Sciatic nerve (tissue), 2 donors: ENCODE measurements at regions not wholly inside any gene's neighbourhood (a gene's known extent, or its start where the extent isn't known, plus 50 kb on each side); places are given as distances from the start of the nearest gene placed in this dataset.

Experiments
- ATAC-seq: fragments of 200-7000 bp; cut with Tn5 transposase; one replicate; pipeline ENCODE4 v1.9.1; 2020; ENCODE audit warnings: mild to moderate bottlenecking, moderate library complexity
- DNase-seq: peaks from one replicate; pipeline ENCODE4 v3.0.0-alpha.2; 2020; ENCODE audit warnings: low spot score
- intact Hi-C: fragments of 100-400 bp; cut with DNase I; formaldehyde crosslinking; loops from one replicate; pipeline ENCODE4 v1.14.2; 2022
- donor health status: DM: no; HTN: no; CAD: no.
- donor health status: DM: no; HTN: no; CAD: no.

GRCh38 chr18:78130232-78131195, 849.1 kb upstream of the SALL3 start:
- no peak for DNase-seq
- intact Hi-C loops, result no loop called here
- no peak for ATAC-seq

GRCh38 chr18:78133729-78134128, 845.9 kb upstream of the SALL3 start:
- intact Hi-C loops, result no loop called here
- no peak for DNase-seq

GRCh38 chr18:78136986-78137385, 842.6 kb upstream of the SALL3 start:
- intact Hi-C loops, result no loop called here
- DNase-seq, result no peak

More at GRCh38 chr18:78133729-78134128, 845.9 kb upstream of the SALL3 start:
- no peak for ATAC-seq

GRCh38 chr18:78138983-78139496, 840.6 kb upstream of the SALL3 start:
- DNase-seq (no peak), ATAC-seq (no peak)
- intact Hi-C loops, result no loop called here

More at GRCh38 chr18:78136986-78137385, 842.6 kb upstream of the SALL3 start:
- no peak for ATAC-seq

- intact Hi-C loops, result no loop called here
- ATAC-seq (no peak), DNase-seq (no peak)
Observed at GRCh38 chr18:78140294-78140693, 839.3 kb upstream of the SALL3 start.

- ATAC-seq (no peak), DNase-seq (no peak)
- intact Hi-C loops, result no loop called here
Observed at GRCh38 chr18:78144669-78145068, 834.9 kb upstream of the SALL3 start.

- ATAC-seq, result no peak
- intact Hi-C loops, result no loop called here
- no peak for DNase-seq
Observed at GRCh38 chr18:78145096-78145495, 834.5 kb upstream of the SALL3 start.

GRCh38 chr18:78146136-78147085, 833.2 kb upstream of the SALL3 start:
- intact Hi-C loops, result no loop called here
- no peak for ATAC-seq

GRCh38 chr18:78150590-78150989, 829.0 kb upstream of the SALL3 start:
- intact Hi-C loops, result no loop called here
- no peak for DNase-seq

More at GRCh38 chr18:78146136-78147085, 833.2 kb upstream of the SALL3 start:
- DNase-seq, result no peak

GRCh38 chr18:78151234-78151633, 828.4 kb upstream of the SALL3 start:
- DNase-seq, result no peak
- intact Hi-C loops, result no loop called here
- no peak for ATAC-seq

More at GRCh38 chr18:78150590-78150989, 829.0 kb upstream of the SALL3 start:
- no peak for ATAC-seq

- ATAC-seq (peak; percentile 10), DNase-seq (no peak)
- intact Hi-C loops, result no loop called here
Observed at GRCh38 chr18:78151948-78152725, 827.5 kb upstream of the SALL3 start.

- intact Hi-C loops, result no loop called here
- ATAC-seq (no peak), DNase-seq (no peak)
Observed at GRCh38 chr18:78153362-78153761, 826.3 kb upstream of the SALL3 start.

- ATAC-seq, result no peak
Observed at GRCh38 chr18:78154444-78154843, 825.2 kb upstream of the SALL3 start.

GRCh38 chr18:78154853-78155252, 824.8 kb upstream of the SALL3 start:
- ATAC-seq (no peak), DNase-seq (no peak)
- intact Hi-C loops, result no loop called here

More at GRCh38 chr18:78154444-78154843, 825.2 kb upstream of the SALL3 start:
- intact Hi-C loops, result no loop called here
- no peak for DNase-seq

GRCh38 chr18:78156466-78156865, 823.2 kb upstream of the SALL3 start:
- ATAC-seq (no peak), DNase-seq (no peak)
- intact Hi-C loops, result no loop called here

- DNase-seq (no peak), ATAC-seq (no peak)
- intact Hi-C loops, result no loop called here
Observed at GRCh38 chr18:78158943-78159342, 820.7 kb upstream of the SALL3 start.

GRCh38 chr18:78159397-78159796, 820.2 kb upstream of the SALL3 start:
- ATAC-seq (no peak), DNase-seq (no peak)
- intact Hi-C loops, result no loop called here

- DNase-seq (no peak), ATAC-seq (no peak)
- intact Hi-C loops, result no loop called here
Observed at GRCh38 chr18:78160961-78161656, 818.5 kb upstream of the SALL3 start.
